Inflammatory macrophage treated with lipopolysaccharide for 1 hour (primary cell): ENCODE measurements at regions not wholly inside any gene's neighbourhood (a gene's known extent, or its start where the extent isn't known, plus 50 kb on each side); places are given as distances from the start of the nearest gene placed in this dataset.
A peak's percentile ranks its signal among the peaks of the same experiment; 100 is the strongest.

ENCODE experiments used
- DNase-seq, 2 donors: peaks; one replicate each; pipeline ENCODE4 v3.0.0-alpha.2; 2020 to 2022

DNA sequence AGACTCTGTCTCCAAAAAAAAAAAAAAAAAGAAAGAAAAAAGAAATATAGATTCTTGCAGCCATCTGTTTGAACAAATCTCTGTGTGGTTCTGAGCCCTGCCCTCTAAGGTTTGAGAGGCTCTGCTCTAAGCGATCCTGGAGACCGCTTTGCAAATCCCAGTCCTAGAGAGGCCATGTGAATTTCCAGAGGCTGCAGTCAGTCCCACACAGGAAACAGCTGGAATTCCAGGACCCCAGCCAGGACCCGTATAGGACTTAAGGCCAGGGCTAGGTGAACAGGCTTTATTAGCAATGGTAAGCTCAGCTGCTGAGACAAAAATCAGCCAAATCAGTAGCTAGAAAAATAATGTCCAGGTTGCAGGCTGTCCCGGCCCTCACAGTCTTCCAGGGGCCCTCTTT, 154.8 kb downstream of the RPS24 start:
- no peak for DNase-seq

DNA sequence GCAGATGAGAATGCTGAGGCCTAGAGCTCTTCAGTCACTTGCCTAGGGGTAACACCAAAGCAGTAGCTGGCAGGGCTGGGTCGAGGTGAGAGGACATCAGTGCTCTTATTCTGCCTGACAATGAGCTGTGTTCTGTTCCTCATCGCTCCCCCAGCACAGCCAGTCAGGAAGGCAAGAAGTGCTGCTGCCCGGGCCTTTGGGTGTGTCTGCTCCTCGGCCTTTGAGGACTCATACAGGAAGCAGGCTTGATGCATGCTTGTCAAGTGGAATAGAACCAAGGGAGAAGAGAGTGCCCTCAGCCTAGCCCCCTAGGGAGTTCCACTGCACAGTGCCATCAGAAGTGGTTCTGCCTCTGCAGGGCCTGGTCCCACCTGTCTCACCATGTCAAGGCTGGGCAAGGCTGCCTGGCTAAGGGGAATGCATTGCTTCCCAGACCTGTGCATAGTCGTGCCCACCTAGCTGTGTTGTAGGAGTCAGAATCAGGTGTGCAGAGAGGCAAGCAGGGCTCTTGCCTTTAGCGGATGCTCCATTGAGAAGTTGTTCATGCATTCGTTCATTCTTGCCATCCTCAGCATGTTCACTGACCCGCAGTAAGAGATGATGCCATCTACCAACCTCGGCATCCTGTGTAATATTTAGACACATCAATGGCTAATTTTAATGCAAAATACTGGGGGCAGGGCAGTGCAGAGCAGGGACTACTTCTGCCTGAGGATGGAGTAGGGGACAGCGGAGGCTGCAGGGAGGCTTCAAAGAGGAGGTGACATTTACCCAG, 156.6 kb downstream of the RPS24 start:
- no peak for DNase-seq

DNA sequence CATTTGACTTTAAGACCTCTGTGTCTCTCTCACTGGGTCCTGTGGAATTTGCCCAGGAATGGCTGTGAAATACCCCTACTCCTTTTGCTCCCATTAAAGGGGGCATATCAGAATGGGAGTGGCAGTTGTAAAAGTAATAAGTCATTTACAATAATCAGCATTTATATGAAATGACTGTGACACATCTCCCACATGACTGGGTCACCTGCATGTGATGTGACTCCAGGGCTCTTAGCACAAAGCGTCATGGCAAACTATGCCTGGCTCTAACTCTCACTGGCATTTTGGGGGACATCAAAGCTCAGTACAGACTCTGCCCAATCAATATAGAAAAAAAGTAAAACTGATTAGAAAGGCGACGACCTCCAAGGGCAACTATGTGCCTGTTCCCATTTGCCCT, 157.6 kb downstream of the RPS24 start:
- no peak for DNase-seq

DNA sequence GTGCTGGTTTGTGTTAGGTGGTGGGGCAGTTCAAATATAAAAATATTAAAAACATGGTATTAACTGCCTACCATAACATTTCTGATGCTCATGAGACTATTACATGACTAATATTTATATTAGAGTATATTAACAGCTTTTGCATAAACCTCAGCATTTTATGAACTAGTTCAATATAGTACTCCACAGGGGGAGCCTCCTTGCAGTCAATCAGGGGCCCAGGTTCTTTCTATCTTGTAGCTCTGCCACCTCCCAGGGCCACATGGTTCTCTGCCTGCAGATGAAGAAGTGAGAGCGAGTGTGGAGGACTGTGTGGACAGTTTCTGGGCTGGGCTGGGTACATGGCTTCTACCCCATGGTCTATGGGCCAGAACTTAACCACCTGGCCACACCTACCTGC, 159.5 kb downstream of the RPS24 start:
- DNase-seq: no peak

DNA sequence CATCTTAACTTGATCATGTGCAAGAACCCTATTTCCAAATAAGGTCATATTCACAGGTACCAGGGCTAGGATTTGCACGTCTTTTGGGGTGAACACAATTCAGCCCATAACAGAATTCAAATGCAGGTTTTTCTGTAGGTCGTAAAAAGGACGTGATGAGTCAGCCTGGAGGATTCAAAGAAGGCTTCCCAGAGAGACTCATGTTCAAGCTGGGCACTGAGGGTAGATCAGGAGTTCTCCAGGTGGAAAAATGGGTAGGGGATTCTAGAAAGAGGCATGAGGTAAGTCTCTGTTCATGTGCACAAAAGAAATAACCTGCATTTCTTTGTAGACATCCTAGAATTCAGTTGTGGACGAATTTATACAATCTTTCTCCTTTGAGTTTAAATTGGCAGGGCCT, 160.4 kb downstream of the RPS24 start:
- DNase-seq: no peak

DNA sequence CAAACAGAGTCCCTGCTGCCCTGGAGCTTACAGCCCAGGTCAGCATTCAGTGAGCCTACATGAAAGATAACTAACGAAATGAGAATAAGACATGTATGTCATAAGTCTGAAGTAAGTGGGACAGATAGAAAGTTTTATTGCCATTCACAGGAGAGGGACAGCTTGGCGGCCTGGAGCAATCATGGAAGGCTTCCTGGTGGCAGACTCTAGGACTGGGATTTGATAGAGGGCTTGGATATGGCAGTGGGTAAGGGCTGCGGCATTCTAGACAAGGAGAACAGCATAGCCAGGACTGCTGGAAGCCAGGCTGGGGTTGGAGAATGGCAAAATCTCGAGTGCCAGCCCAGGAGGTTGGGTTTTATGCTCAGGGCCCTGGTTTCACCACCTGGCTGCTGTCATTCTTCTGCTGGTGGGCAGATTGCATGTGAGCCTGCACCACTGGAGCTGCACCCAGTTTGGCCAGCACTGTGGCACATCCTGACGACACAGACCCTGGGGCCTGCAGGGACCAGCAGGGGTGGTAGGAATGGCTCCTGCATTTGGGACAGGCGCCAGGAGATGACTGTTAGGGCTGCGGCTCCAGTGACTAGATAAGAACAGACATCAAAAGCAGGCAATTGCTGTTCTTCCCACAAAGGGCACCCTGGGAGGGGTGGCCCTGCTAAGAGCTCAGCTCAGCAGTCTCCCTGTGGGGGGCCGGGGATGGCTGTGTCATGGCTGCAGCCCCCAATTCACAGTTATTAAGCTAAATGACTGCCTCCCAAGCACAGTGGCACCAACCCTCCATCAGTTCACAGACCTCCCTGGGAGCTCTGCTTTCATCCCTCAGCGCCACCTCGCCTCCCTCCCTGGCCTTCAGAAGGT, 161.1 kb downstream of the RPS24 start:
- DNase-seq: no peak

DNA sequence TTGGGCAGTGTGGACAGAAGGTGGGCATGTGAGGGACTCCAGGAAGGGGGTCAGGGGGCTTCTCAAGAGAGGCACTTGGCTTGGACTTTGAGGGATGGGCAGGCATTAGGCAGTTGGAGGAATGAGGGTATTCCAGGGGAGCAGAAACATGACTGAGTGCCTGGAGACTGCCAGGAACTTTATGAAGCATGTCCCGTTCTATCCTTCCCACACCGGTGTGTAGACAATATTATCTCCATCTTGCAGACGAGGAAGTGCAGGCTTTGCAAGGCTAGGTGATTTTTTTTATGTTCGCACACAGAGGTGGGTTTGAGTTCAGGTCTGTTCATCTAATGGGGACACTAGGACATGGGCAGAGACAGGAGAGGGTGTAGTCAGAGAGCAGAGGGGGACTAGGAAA, 162.7 kb downstream of the RPS24 start:
- DNase-seq: no peak

DNA sequence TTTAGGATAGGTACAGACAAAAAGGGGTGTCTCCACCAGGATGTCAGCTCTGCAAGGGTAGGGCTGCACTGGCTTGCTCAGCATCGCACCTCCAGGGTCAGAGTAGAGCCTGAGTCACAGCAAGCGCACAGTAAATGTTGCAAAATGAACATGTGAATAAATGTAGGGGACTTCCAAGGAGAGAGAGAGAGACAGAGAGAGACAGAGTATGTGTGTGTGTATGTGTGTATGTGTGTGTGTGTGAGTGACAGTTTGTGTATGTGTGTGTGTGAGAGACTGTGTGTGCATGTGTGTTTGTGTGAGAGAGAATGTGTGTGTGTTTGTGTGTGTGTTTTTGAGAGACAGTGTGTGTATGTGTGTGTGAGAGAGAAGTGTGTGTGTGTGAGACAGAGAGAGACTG, 163.3 kb downstream of the RPS24 start:
- peak; percentile 9 to 48 for DNase-seq

DNA sequence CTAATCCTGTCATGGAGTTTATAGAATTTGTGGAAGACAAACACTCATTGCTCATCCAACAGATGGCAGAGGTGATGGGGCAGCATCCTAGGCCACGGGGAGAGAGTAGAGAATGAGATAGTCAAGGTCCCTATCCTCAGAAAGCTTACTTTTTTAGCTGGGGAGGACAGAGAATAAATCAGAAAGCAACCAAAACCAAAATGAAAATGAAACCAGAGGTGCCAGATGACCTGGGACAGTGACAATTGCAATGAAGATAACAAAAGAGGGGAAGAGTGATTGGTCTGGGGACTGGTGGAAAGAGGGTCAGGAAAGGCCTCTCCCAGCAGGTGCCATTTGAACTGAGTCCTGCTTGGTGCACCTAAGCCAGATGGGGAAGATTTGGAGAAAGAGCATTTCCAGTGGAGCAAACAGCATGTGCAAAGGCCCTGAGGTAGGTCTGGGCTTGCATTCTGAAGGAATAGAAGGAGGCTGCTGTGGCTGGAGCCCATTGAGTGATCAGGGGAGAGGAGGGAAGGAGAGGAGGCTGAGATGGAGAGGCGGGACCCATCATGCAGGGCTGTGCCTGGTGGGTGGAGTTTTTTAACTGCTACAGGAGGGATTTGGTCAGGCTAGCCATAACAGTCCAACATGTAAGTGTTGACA, 164.1 kb downstream of the RPS24 start:
- DNase-seq: no peak

DNA sequence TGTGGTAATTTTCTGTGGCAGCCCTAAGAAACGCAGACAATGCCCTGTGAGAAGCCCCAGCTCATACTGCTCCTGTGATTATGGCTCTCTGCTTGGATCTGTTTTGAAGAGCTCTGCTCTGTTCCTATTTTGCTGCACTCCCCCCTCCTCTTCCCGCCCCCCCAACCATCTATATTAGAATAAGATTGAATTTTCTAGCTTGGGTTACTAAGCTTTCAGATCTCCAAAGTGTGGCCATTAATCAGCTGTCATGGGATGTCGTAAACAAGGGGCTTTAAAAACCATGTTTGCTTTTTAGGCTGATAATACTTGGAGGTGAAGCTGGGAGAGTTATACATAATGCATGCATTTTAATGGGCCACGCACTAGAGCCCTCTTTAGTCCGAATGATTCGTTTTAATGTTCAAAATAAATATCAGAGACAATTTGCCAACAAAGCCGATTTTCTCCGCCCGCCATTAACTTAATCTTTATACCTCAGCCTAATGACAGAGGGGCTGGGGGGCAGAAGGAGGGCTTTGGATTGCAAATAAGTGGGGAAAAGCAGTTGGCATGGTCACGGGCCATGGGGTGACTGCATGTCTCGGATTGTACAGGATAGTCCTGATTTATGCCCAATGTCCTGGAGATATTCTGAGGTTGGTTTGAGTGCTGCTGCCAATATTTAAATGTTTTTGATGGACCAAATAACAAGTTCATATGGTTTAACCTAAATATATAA, 165.5 kb downstream of the RPS24 start:
- no peak for DNase-seq

DNA sequence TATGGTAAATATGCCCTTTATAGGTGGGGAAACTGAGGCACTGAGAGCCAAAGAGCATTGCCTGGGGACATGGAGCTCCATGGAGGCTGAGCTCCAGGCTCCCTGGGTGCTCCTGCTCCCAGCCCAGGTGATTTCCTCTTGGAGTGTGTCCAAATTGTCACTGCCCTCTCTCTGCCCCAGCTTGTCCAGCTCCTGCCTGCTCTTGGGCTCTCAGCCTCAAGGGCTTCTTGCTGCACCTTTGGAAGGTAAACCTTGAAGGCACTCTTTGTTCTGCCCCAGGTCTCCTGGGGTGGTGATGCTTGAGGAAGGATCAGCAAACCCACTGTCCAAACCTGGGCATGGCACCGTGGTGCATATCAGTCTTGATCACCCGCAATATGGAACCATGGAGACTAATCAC, 166.1 kb downstream of the RPS24 start:
- no peak for DNase-seq

DNA sequence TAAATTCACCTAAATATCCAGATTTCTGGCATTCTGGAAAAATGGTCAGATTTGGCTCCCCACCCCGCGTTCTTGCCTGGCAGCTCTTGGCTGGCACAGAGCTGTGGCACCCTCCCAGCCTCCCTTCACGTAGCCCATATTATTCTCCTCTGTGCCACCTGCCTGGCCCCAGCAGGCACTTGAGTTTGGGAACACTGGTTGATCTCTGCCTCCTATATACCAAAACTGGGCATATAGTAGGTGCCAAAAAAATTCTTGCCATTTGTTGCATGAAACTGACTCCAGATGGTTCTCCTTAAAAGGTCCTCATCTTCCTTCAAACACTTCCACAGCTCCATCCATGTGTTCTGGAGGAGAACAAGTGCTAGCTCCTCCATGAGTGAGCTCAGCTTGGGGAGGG, 167.0 kb downstream of the RPS24 start:
- DNase-seq: no peak

DNA sequence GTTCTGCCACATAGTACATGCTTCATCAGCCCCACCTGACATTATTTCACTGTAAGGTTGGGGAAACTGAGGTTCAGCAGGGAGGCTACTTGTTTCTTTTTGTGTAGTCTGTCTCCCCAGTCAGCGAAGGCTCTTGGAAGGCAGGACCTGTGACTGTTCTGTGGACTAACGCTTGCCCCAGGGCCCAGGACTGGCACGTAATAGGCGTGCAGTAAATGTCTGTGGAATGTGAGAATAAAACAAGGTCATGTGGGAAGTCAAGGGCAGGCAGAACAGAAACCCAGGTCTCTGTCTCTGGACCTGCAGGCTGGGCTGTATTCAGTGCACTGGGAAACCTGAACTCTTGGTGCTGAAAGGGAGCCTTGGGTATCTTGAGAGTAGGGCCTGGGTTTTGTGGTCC, 168.7 kb downstream of the RPS24 start:
- DNase-seq: no peak

DNA sequence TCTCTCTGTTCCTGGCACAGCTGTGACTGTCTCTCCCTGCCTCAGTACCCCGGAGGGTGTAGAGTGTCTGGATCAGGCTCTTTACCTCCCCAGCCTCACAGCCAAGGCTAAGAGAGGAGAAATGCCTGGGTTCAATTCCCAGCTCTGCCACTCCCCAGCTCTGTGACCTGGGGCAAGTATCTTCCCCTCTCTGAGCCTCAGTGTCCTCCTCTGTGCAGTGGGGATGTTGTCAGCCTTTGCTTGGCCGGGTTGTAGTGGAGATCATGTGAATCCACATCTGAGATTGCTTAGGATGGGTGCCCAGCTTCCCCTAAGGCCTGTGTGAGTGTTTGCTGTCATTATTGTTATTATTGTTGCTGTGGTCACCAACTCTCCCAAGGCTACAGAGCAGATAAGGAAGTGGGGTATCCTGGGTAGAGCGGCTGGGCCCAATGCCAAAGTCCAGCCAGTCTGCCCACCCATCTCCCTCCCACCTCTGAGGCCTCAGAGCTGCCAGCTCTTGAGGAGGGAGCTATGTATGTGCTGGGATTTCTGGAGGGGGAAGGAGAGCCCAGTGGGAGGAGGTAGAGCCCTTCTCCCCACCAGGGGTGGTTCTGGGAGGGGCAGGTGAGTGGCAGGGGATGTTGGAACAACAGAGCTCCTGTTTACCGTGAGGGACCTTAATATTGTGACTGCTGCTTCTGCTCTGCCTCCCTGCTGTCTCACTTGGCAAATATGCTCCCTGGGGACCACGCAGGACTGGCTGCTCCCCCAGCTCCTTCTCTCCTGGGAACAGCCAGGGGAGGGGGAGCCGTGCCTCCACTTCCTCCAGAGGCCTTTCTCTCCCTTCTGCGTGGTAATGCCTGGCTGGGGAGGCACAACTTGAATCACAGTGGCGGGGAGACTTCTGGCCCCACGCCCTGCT, 170.5 kb downstream of the RPS24 start:
- DNase-seq: peak; percentile 44 to 69

DNA sequence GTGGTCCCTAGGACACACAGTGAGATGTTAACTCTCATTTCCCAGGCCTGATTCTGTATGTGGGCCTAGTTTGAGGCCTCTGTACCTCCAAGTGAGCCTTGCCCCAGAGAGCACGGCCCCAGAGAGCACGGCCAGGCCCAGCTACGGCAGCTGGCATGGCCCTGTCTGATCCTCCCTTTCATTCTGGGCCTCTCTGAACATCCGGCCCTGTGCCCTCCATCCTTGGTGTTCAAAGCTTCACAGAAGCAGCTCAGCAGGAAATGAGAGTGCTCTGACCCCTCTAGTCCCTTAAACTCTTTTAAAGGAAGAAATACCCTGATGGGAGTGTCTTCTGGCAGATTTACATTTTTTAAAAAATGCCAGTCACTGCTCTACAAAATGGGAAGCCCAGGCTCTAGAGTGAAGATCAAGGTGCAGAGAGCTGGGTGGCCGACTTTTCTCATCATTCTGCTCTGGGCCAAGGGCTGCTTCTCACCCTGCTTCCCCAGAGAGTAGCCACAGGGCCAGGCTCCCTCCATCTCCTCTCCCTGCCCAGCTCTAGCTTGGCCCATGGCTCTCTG, 171.9 kb downstream of the RPS24 start:
- no peak for DNase-seq

DNA sequence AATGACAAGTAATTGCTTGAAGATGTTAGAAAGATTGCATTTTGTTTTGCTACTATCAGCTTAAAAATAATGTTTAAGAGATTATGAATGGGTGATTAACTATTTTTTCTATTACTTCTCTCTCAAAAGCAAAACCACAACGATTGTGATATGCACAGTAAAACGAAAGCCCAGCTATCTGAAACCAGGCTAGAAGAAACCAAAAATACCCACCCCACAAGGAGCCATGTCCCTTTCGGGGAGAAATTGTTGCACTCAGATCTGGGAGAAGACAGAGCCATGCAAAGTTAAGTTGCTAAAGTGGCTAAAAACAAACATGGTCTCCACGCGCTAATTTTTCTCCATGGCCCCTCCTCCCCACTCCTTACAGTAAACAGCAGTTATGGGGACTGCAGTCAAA, 173.6 kb downstream of the RPS24 start:
- DNase-seq: no peak

DNA sequence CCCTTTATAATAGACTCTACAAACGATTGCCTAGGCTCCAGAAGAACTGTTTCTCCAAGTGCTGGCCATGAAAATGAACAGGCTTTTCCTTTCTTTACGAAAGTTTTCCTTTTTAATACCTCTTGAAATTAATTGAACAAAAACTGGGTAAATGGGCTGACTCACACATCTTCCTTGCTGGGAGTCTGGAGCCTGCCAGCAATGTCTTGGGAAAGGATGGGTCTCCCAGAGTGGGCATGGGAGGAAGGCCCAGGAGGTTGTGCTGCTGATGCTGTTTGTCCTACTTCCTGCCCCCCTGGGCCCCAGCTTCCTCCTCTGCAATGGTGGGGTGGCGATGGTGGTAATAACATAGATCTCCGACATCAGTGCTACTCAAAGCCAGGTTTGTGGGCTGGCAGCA, 174.1 kb downstream of the RPS24 start:
- DNase-seq: no peak

DNA sequence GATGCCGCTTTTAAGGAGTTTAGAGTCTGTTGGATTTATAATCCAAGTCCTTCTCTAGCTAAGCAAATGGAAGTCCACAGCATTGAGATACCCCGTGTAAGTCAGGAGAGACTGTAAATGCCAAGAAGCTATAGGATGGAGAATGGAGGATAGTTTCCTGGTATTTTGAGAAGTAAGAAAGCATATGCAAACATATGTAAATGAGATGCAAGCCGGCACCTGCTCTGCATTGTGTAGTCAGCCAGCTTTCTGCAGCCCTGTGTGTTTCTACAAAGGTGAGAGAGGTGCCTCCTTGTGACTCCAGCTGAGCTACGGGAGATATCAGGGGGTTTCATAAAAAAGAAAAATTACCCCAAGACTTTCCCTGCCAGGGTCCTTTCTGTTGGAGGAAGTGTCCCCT, 176.3 kb downstream of the RPS24 start:
- DNase-seq: no peak

DNA sequence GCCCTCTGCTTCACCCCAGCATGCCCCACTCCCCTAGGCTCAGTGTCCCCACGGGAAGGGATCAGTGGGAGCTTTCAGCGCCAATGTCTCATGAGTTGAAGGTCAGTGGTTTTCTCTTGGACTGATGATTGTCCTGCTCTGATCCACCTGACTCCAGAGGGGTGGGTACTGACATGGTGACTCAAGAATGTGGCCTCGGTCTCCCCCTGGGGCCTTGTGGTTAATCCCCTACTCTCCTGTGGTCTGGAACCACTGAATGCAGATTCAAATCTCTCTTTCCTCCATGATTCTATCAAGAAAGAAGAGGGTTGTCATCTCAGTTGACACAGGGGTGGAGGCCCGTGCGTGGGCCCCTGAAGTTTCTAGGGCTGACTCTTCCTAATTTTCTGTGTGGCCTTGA, 176.9 kb downstream of the RPS24 start:
- DNase-seq: no peak

DNA sequence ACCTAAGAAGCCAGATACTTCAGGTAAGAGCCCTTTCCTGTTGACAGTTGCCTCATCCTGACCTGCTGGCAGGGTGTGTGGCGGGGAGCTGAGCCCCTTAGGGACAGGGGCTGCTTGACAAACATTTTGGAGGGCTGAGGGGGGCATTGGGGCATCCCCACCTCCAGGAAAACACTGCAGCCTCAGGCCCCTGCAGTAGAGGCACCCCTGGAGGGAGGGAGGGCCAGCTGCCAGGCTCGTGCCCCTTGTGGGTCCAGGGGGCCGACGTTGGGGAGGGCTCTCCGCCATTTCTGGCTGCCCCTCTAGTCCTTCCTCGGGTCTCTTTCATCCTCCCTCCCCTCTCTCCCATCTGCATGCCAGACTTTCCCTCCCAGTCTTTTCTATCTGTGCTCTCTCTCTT, 177.3 kb downstream of the RPS24 start:
- DNase-seq: no peak

DNA sequence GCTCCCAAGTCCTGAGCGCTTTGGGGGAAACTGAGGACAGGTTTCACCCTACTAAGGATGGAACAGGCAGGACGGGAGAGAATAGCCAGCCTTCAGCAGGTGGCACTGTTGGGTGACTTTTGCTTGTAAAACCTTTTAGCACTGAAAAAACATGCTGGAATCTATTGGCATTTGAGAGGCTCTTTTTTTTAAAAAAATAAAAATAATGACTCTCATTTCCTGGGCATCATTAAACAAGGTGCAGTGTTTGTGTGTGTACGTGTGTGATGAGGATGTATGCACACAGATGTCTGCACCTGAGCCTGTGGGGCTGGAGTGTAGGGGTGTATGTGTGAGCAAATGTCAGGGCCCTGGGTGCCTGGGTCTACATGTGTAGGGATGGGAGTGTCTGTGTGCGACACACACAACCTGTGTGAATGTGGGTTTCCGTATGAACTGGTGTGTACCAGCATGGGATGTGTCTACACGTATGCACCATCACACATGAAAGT, 177.9 kb downstream of the RPS24 start:
- DNase-seq: peak in 1 of 2 donors; percentile 22
